ENCODE measurements at regions not wholly inside any gene's neighbourhood (a gene's known extent, or its start where the extent isn't known, plus 50 kb on each side); places are given as distances from the start of the nearest gene placed in this dataset.

GRCh38 chr2:226234187-226234586 lies 565.4 kb downstream of the IRS1 start:
- no peak overlapping the region for H3K27ac Mint-ChIP-seq (ENCODE audit: unreplicated experiment)
- no peaks in the 10 kb centered on the region for H3K36me3 Mint-ChIP-seq (ENCODE audit: low read depth)

GRCh38 chr2:226233388-226233787 lies 566.2 kb downstream of the IRS1 start:
- no peaks in the 10 kb centered on the region for H3K36me3 Mint-ChIP-seq (ENCODE audit: low read depth)
- H3K27ac Mint-ChIP-seq (ENCODE audit: unreplicated experiment) = no peak overlapping the region
- no peak for DNase-seq (ENCODE audit: low read depth, low spot score)
- TF ChIP-seq, protein P1, sequence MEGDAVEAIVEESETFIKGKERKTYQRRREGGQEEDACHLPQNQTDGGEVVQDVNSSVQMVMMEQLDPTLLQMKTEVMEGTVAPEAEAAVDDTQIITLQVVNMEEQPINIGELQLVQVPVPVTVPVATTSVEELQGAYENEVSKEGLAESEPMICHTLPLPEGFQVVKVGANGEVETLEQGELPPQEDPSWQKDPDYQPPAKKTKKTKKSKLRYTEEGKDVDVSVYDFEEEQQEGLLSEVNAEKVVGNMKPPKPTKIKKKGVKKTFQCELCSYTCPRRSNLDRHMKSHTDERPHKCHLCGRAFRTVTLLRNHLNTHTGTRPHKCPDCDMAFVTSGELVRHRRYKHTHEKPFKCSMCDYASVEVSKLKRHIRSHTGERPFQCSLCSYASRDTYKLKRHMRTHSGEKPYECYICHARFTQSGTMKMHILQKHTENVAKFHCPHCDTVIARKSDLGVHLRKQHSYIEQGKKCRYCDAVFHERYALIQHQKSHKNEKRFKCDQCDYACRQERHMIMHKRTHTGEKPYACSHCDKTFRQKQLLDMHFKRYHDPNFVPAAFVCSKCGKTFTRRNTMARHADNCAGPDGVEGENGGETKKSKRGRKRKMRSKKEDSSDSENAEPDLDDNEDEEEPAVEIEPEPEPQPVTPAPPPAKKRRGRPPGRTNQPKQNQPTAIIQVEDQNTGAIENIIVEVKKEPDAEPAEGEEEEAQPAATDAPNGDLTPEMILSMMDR (conservative IDR thresholded peaks at IDR 0.05) = no peak
- no peak overlapping the region for H3K4me3 Mint-ChIP-seq
- H3K9me3 Mint-ChIP-seq = no peaks in the 10 kb centered on the region
- H3K4me1 Mint-ChIP-seq = no peaks in the 10 kb centered on the region
- no peaks in the 10 kb centered on the region for H3K27me3 Mint-ChIP-seq (ENCODE audit: low read depth)

More at GRCh38 chr2:226234187-226234586, 565.4 kb downstream of the IRS1 start:
- no peaks in the 10 kb centered on the region for H3K27me3 Mint-ChIP-seq (ENCODE audit: low read depth)
- TF ChIP-seq, protein P1 (conservative IDR thresholded peaks at IDR 0.05) = no peak
- no peaks in the 10 kb centered on the region for H3K9me3 Mint-ChIP-seq
- DNase-seq (ENCODE audit: low read depth, low spot score) = no peak
- no peak overlapping the region for H3K4me3 Mint-ChIP-seq
- H3K4me1 Mint-ChIP-seq = no peaks in the 10 kb centered on the region

- no peaks in the 10 kb centered on the region for H3K36me3 Mint-ChIP-seq (ENCODE audit: low read depth)
- DNase-seq (ENCODE audit: low read depth, low spot score) = no peak
- no peak overlapping the region for H3K27ac Mint-ChIP-seq (ENCODE audit: unreplicated experiment)
- no peaks in the 10 kb centered on the region for H3K27me3 Mint-ChIP-seq (ENCODE audit: low read depth)
- TF ChIP-seq, protein P1 (conservative IDR thresholded peaks at IDR 0.05) = no peak
- no peak overlapping the region for H3K4me3 Mint-ChIP-seq
- H3K9me3 Mint-ChIP-seq = no peaks in the 10 kb centered on the region
- no peaks in the 10 kb centered on the region for H3K4me1 Mint-ChIP-seq
Observed at GRCh38 chr2:226228080-226228479, 571.5 kb downstream of the IRS1 start.

- H3K4me1 Mint-ChIP-seq = no peaks in the 10 kb centered on the region
- TF ChIP-seq, protein P1 (conservative IDR thresholded peaks at IDR 0.05) = no peak
- DNase-seq (ENCODE audit: low read depth, low spot score) = no peak
- no peak overlapping the region for H3K27ac Mint-ChIP-seq (ENCODE audit: unreplicated experiment)
- no peaks in the 10 kb centered on the region for H3K9me3 Mint-ChIP-seq
- H3K36me3 Mint-ChIP-seq (ENCODE audit: low read depth) = no peaks in the 10 kb centered on the region
- H3K27me3 Mint-ChIP-seq (ENCODE audit: low read depth) = no peaks in the 10 kb centered on the region
- H3K4me3 Mint-ChIP-seq = no peak overlapping the region
Observed at GRCh38 chr2:226227341-226227740, 572.3 kb downstream of the IRS1 start.

DNA sequence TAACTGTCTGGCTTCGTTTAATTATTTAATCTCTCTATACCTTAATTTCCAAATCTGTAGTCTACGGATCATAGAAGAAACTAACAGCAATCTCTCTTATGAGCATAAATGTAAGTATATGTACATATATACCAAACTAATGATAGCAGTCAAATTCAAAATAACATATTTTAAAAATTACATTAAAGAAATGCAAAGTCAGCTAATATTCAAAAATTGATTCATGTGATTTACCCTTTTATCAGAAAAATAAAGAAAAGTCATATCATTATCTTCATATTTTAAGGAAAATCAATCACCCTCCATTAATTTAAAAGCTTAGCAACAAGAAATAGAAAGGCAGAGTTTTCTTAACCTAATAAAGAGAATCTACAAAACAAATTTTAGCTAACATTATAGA lies 575.9 kb downstream of the IRS1 start:
- Mint-ChIP-seq H3K9me3 (no peaks in the 10 kb centered on the region), H3K36me3 (ENCODE audit: low read depth) (no peaks in the 10 kb centered on the region), H3K4me3 (no peak overlapping the region), H3K27me3 (ENCODE audit: low read depth) (no peaks in the 10 kb centered on the region), H3K27ac (ENCODE audit: unreplicated experiment) (no peak overlapping the region), H3K4me1 (no peaks in the 10 kb centered on the region)
- no peak for DNase-seq (ENCODE audit: low read depth, low spot score)
- TF ChIP-seq, protein P1 (conservative IDR thresholded peaks at IDR 0.05) = no peak

GRCh38 chr2:226220511-226220910 lies 579.1 kb downstream of the IRS1 start:
- Mint-ChIP-seq H3K4me1 (peaks cover 6% of the 10 kb centered on the region), H3K27me3 (ENCODE audit: low read depth) (no peaks in the 10 kb centered on the region), H3K9me3 (peaks cover 5% of the 10 kb centered on the region), H3K4me3 (no peak overlapping the region), H3K36me3 (ENCODE audit: low read depth) (no peaks in the 10 kb centered on the region), H3K27ac (ENCODE audit: unreplicated experiment) (no peak overlapping the region)
- TF ChIP-seq, protein P1 (conservative IDR thresholded peaks at IDR 0.05) = no peak
- DNase-seq (ENCODE audit: low read depth, low spot score) = no peak
